ENCODE measurements at regions not wholly inside any gene's neighbourhood (a gene's known extent, or its start where the extent isn't known, plus 50 kb on each side); places are given as distances from the start of the nearest gene placed in this dataset.

- DNase-seq, result no peak
Measured at GRCh38 chr16:17846030-17846429, 375.3 kb upstream of the XYLT1 start.

DNA sequence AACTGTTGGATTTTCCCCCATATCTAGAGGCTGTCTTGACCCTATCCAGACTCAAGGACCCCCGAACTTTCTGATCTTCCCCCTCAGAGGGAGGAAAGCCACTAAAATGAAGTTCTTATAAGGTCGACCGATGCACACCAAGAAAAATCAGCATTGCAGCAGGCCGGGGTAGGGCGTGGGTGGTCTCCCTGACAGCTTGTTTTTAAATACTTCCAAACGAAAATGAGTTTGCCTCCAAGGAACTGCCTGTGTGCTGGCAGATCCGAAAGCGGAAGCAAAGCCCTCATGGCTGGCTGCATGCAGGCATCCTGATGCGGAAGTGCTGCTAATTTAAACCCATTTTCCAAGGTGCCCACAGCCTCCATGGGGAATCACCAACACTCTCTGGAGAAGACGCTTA, 374.3 kb upstream of the XYLT1 start:
- no peak for DNase-seq

DNA sequence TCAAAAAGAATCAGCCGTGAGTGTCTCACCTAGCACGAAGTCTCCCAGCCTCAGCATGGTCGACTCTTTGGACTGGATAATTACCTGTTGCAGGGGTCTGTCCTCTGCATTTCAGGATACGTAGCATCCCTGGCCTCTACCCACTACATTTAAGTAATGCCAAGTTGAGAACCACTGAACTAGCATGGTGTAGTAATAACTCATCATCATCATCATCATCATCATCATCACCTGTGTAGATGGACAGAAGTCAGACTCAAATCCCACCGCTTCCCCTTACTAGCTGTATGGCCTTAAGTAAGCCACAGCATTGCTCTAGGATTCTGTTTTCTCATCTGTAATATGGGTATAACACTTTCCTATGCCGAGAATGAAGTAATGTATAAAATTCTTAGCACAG, 373.1 kb upstream of the XYLT1 start:
- no peak for DNase-seq

DNA sequence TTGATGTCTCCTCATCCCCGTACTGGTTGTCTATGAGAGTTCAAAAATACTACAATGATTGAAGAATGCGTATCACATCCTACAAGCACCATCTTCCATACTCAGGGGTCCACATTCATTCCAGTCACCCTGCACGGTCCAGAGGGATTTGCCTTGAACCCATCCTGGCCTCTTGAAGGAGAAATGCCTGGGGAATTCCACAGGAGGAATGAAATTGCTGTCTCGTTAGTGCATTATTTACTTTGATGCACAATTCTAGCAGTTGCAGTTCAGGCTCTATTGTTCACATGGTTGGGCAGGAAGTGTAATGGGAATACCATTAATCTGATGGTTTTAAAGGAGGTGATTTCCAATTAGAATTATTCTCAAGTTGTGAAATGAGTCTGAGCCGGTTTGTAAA, 369.1 kb upstream of the XYLT1 start:
- DNase-seq, result no peak

- no peak for DNase-seq
Measured at GRCh38 chr16:17839272-17839671, 368.5 kb upstream of the XYLT1 start.

GRCh38 chr16:17836868-17837602, 366.3 kb upstream of the XYLT1 start:
- no peak for DNase-seq

DNA sequence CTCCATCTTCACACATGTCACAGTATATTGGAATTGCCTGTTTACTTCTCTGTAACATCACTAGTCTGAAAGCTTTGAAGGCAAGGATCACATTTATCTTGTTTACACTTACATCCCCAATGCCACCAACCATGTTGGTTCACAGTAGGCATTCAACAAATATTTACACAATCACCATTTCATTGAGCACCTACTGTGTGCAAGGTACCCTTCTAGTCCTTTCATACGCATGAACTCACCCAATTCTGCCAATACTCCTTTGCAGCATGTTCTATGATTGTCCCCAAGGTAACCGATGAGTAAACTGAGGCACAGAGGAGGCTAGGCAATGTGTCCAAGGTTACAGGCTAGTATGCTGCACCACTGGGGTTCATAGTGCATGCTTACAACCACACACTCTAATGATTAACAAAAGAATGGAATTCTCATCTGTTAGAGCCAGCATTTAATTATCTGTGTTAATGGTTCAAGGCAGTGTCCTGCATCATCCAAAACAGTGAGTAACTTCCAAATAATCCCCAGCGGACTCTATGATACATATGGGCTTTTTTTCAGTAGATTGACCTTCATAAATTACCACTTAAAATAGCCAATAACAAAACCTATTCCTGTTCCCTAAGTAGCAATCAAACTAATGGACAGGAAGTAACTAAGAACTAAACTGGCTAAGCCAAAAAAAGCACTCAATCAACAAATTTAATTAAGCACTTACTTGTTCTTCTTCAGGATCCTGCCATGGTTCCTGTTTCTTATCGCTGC, 364.5 kb upstream of the XYLT1 start:
- no peak for DNase-seq

DNA sequence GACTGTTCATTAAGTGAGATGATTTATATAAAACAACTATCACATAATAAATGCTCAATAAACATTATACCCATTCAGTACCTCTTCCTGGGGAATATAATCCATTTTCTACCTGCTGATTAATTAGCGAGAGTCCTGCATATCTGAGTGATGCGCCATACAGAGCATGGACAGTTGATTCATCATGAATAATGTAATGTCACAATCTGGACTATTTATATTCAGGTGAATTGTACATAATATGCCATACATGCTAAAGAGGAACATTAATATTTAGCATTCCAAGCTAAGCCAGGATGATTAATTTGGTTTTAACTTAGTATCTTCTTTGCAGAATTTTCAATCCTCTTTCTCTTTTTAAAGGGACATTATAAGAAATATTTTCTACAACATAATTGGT, 362.0 kb upstream of the XYLT1 start:
- no peak for DNase-seq

DNA sequence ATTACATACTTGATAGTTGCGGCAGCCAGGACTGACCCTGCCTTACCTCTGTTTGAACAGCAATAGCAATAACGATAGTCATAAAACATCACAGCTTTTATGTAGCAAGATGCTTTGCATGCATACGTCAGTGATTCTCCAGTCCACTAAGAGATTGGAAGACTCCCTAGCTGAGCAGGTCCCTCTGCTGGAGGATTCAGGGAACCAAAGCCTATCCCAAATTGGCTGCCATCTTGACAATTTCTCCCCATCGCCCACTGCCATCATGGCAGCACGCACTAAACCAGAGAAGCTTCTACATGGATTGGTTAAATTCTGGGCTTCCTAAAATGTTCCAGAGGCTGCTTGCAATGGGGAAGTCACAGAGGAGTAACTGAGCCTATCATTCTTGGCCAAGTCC, 360.6 kb upstream of the XYLT1 start:
- no peak for DNase-seq

GRCh38 chr16:17830651-17831050, 359.9 kb upstream of the XYLT1 start:
- DNase-seq, result no peak

- no peak for DNase-seq
Measured at GRCh38 chr16:17829811-17830210, 359.1 kb upstream of the XYLT1 start.

DNA sequence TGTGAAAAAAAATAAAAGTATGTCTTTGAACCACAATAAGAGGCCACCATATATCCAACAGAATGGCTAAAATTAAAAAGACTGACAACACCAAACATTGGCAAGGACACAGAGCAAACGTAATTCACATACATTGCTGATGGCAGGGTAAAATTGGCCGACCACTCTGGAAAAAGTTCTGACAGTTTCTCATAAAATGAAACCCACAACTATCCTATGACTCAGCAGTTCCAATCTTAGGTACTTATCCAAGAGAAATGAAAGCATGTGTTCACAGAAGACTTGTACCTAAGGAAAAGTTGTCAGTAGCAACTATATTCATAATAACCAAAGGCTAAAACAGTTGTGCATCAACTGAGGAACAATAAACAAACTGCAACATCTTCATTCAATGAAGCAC, 357.3 kb upstream of the XYLT1 start:
- DNase-seq, result no peak

DNA sequence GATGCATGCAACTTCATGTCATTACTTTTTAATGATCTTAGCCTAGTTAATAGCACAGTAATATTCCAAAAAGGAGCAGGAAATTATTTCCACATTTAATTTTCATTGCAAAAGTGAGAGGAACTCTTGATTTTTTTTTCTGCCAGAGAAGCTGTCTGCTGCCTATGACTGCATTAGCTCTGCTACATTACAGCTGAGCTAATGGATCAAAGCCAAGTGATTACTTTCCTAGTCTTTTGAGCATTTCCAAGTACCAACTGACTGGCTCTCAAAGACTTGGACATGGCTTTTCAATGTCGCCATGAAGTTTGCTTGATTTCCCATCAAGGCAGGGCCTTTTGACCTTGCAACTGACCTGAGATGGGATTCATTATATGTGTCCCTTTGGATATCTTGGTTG, 356.6 kb upstream of the XYLT1 start:
- peak; percentile 4 for DNase-seq

DNA sequence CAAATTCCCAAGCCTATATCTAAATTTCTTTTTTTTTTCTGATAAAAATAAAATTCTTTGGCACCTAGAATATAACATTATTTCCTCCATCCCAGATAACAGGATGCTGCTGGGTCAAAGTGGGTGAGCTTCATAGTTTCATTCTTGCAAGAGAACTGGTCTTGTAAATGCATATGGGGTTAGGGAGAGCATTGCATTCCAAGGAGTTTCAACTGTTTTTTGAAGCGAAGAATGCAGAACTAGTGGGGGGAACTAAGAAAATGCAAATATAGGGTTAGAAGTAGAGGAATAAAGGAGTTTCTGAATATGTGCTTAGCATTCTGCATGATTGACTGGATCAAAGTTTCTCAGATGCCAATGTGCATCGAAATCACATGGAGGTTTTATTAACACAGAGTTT, 347.2 kb upstream of the XYLT1 start:
- no peak for DNase-seq

- DNase-seq, result no peak
Measured at GRCh38 chr16:17817260-17817659, 346.5 kb upstream of the XYLT1 start.

GRCh38 chr16:17812771-17813170, 342.0 kb upstream of the XYLT1 start:
- no peak for DNase-seq

DNA sequence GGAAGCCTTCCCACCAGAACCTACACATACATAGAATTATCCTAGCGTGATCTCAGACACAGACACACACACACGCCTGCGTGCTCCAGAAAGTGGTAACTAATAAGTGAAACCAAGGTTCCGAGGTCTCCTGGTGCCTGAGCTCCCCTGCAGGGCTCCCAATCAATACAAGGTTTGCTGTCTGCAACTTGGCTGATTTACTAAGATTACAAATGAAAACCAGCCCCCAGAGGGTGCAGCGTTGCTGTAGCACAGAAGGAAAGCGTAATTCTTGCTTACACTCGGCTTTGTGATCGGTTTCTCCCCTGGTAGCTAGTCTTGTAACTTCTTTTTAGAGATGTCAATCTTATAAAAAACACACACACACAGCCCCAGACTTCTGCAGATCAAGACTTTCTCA, 334.1 kb upstream of the XYLT1 start:
- no peak for DNase-seq

DNA sequence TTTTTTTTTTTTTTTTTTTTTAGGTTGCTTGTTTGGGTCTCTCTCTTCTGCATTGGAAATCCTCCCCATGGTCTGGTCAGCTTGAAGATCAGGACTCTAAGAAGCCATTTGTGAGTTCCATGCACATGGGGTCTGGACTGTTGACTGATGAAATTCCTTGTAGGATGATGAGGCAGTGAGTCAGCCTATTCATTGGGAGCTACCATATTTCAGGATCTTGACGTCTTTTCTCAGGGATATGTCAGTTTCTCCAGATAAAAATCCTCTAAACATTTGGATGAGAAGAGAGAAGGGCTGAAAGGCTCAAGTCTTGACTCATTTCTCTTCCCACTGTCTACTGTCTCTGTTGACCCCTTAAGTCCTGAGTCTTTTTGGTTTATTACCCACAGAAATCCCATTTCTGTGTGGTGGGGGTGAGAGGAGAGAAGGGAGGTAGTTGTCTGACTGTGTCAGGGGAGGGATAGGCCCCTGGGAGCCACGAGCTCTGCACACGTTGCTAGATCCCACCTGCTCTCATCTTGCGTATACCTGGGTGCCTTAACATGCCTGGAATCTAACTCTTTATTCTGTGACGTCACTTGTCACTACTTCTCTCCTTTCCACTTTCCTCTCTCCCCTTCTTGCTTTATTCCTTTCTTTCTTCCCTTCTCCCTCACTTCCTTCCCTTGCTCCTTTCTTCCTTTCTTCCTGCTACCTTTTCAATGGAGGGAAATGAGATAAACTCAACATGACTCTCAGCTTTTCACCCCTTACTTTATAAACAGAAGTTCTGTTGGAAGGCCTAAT, 333.1 kb upstream of the XYLT1 start:
- no peak for DNase-seq

- peak; percentile 10 for DNase-seq
Measured at GRCh38 chr16:17802571-17802970, 331.8 kb upstream of the XYLT1 start.

DNA sequence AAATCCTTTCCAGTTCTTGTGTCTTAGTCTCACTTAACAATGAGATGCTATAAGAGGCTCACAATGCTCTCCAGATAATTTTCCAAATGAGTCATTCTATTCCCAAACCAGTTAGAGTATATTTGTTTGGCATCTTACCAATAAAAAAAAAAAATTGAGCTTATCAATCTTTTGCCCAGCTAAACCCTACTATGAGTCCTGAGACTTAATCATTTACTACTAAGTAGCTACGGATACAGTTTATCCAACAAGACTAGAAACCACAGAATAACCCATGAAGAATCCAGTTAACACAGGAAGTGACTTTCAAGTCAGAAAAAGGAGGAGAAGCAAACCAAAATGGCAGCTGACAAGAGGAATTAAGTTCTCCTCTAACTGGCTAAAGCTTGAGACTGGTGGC, 330.3 kb upstream of the XYLT1 start:
- DNase-seq, result no peak

DNA sequence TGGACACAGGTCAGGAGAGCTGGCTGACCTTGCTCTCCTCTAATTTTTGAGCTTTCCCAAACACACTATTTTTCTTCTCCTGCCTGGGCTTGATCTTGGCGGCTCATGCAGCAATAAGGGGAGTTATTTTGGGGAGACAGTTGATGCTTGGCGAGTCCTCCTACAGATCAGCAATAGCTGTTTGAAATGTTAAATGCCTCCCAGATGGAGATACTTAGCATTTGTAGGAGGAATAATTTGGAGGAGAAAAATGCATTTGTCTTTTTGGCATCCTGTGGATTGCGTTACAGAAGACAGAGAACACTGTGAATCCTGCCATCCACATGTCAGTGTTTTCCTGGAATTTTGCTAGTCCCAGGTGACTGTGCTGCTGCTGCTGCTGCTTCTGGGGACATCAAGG, 328.0 kb upstream of the XYLT1 start:
- no peak for DNase-seq

- DNase-seq, result no peak
Measured at GRCh38 chr16:17793354-17793753, 322.6 kb upstream of the XYLT1 start.

GRCh38 chr16:17784073-17784472, 313.3 kb upstream of the XYLT1 start:
- DNase-seq, result no peak

DNA sequence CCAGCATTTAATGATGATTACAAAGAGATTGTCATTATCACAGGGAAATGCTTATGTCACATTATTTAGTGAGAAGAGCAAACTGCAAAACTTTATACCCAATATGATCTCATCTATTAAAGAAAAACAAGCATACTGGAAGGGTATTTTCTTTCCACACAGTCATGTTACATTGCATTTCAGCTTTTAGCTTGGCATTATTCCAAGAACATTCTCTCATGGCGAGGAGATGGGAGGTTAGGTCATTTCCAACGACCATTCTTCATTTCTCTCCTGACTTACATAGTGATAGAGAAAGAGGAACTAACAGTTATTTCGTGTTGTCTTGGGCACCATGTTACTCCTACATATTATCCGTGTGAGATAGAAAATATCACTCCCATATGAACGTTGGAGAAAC, 309.4 kb upstream of the XYLT1 start:
- no peak for DNase-seq
